ENCODE measurements at regions not wholly inside any gene's neighbourhood (a gene's known extent, or its start where the extent isn't known, plus 50 kb on each side); places are given as distances from the start of the nearest gene placed in this dataset.

- peak; percentile 16 to 40 for DNase-seq
Measured at GRCh38 chr11:80779905-80780605, 1339.2 kb upstream of the TENM4 start.

GRCh38 chr11:80778941-80779340, 1338.1 kb upstream of the TENM4 start:
- FAIRE-seq (no peak), DNase-seq (peak; percentile 60 to 89)
- Histone ChIP-seq H3K4me3 (ENCODE audit: low read depth in 1 of 3, low read length in 3 of 3) (no peak overlapping the region), H3K9me3 (ENCODE audit: control insufficient read depth in 2 of 2, insufficient read depth in 1 of 2, low read depth in 1 of 2, low read length in 1 of 2) (no peaks in the 10 kb centered on the region), H3K36me3 (ENCODE audit: control insufficient read depth in 3 of 3, insufficient read depth in 2 of 3, low read depth in 1 of 3, low read length in 3 of 3) (no peaks in the 10 kb centered on the region), H3K27me3 (ENCODE audit: control insufficient read depth in 3 of 3, insufficient read depth in 3 of 3, low read length in 3 of 3) (no peaks in the 10 kb centered on the region), H3K27ac (ENCODE audit: low read depth in 1 of 3, low read length in 2 of 3) (no peak overlapping the region), H3K4me1 (ENCODE audit: control insufficient read depth in 3 of 3, insufficient read depth in 2 of 3, low read depth in 1 of 3, low read length in 2 of 3) (peaks cover 0 to 3% (median 0%) of the 10 kb centered on the region in 3 donors)
- 16 to 65% (median 44%) methylated on average over 3 of the region's 3 CpGs for WGBS, 3 donors

More at GRCh38 chr11:80779905-80780605, 1339.2 kb upstream of the TENM4 start:
- H3K27me3 ChIP-seq (ENCODE audit: control insufficient read depth in 3 of 3, insufficient read depth in 3 of 3, low read length in 3 of 3), result no peaks in the 10 kb centered on the region
- no peak overlapping the region for H3K27ac ChIP-seq (ENCODE audit: low read depth in 1 of 3, low read length in 2 of 3)
- no peak overlapping the region for H3K4me3 ChIP-seq (ENCODE audit: low read depth in 1 of 3, low read length in 3 of 3)
- peaks cover 0 to 3% (median 0%) of the 10 kb centered on the region in 3 donors for H3K4me1 ChIP-seq (ENCODE audit: control insufficient read depth in 3 of 3, insufficient read depth in 2 of 3, low read depth in 1 of 3, low read length in 2 of 3)
- no peaks in the 10 kb centered on the region for H3K9me3 ChIP-seq (ENCODE audit: control insufficient read depth in 2 of 2, insufficient read depth in 1 of 2, low read depth in 1 of 2, low read length in 1 of 2)
- H3K36me3 ChIP-seq (ENCODE audit: control insufficient read depth in 3 of 3, insufficient read depth in 2 of 3, low read depth in 1 of 3, low read length in 3 of 3), result no peaks in the 10 kb centered on the region
- FAIRE-seq, result no peak
- 12 to 24% (median 24%) methylated on average over 5 of the region's 5 CpGs for WGBS, 3 donors

GRCh38 chr11:80778432-80778831, 1337.6 kb upstream of the TENM4 start:
- H3K27me3 ChIP-seq (ENCODE audit: control insufficient read depth in 3 of 3, insufficient read depth in 3 of 3, low read length in 3 of 3), result no peaks in the 10 kb centered on the region
- 52 to 71% (median 59%) methylated on average over 3 of the region's 3 CpGs for WGBS, 3 donors
- H3K27ac ChIP-seq (ENCODE audit: low read depth in 1 of 3, low read length in 2 of 3), result no peak overlapping the region
- DNase-seq (no peak), FAIRE-seq (no peak)
- no peaks in the 10 kb centered on the region for H3K9me3 ChIP-seq (ENCODE audit: control insufficient read depth in 2 of 2, insufficient read depth in 1 of 2, low read depth in 1 of 2, low read length in 1 of 2)
- peaks cover 0 to 3% (median 0%) of the 10 kb centered on the region in 3 donors for H3K4me1 ChIP-seq (ENCODE audit: control insufficient read depth in 3 of 3, insufficient read depth in 2 of 3, low read depth in 1 of 3, low read length in 2 of 3)
- no peaks in the 10 kb centered on the region for H3K36me3 ChIP-seq (ENCODE audit: control insufficient read depth in 3 of 3, insufficient read depth in 2 of 3, low read depth in 1 of 3, low read length in 3 of 3)
- no peak overlapping the region for H3K4me3 ChIP-seq (ENCODE audit: low read depth in 1 of 3, low read length in 3 of 3)

DNA sequence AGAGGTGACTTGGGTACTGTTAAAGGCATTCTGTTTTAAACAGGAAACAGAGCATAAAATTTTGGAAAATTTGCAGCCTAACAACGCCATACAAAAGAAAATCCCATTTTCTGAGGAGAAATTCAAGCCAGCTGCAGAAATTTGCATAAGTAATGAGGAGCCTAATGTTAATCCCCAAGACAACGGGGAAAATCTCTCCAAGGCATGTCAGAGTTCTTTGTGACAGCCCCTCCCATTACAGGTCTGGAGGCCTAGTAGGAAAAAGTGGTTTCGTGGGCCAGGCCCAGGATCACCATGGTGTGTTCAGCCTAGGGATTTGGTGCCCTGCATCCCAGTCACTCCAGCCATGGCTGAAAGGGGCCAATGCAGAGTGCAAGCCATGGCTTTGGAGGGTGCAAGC, 1333.1 kb upstream of the TENM4 start:
- no peak for FAIRE-seq
- no peaks in the 10 kb centered on the region for H3K4me1 ChIP-seq (ENCODE audit: control insufficient read depth in 3 of 3, insufficient read depth in 2 of 3, low read depth in 1 of 3, low read length in 2 of 3)
- 76 to 89% (median 85%) methylated on average over 3 of the region's 3 CpGs for WGBS, 3 donors
- H3K9me3 ChIP-seq (ENCODE audit: control insufficient read depth in 2 of 2, insufficient read depth in 1 of 2, low read depth in 1 of 2, low read length in 1 of 2), result no peaks in the 10 kb centered on the region
- no peak overlapping the region for H3K4me3 ChIP-seq (ENCODE audit: low read depth in 1 of 3, low read length in 3 of 3)
- no peak for DNase-seq
- H3K27me3 ChIP-seq (ENCODE audit: control insufficient read depth in 3 of 3, insufficient read depth in 3 of 3, low read length in 3 of 3), result no peaks in the 10 kb centered on the region
- H3K36me3 ChIP-seq (ENCODE audit: control insufficient read depth in 3 of 3, insufficient read depth in 2 of 3, low read depth in 1 of 3, low read length in 3 of 3), result no peaks in the 10 kb centered on the region
- H3K27ac ChIP-seq (ENCODE audit: low read depth in 1 of 3, low read length in 2 of 3), result no peak overlapping the region

- H3K4me1 ChIP-seq (ENCODE audit: control insufficient read depth in 3 of 3, insufficient read depth in 2 of 3, low read depth in 1 of 3, low read length in 2 of 3), result no peaks in the 10 kb centered on the region
- FAIRE-seq, result no peak
- no peaks in the 10 kb centered on the region for H3K9me3 ChIP-seq (ENCODE audit: control insufficient read depth in 2 of 2, insufficient read depth in 1 of 2, low read depth in 1 of 2, low read length in 1 of 2)
- no peak overlapping the region for H3K4me3 ChIP-seq (ENCODE audit: low read depth in 1 of 3, low read length in 3 of 3)
- WGBS, 3 donors, result 64 to 74% (median 71%) methylated on average over 2 of the region's 2 CpGs
- H3K36me3 ChIP-seq (ENCODE audit: control insufficient read depth in 3 of 3, insufficient read depth in 2 of 3, low read depth in 1 of 3, low read length in 3 of 3), result no peaks in the 10 kb centered on the region
- no peaks in the 10 kb centered on the region for H3K27me3 ChIP-seq (ENCODE audit: control insufficient read depth in 3 of 3, insufficient read depth in 3 of 3, low read length in 3 of 3)
- DNase-seq, result no peak
- no peak overlapping the region for H3K27ac ChIP-seq (ENCODE audit: low read depth in 1 of 3, low read length in 2 of 3)
Measured at GRCh38 chr11:80771017-80771416, 1330.2 kb upstream of the TENM4 start.

DNA sequence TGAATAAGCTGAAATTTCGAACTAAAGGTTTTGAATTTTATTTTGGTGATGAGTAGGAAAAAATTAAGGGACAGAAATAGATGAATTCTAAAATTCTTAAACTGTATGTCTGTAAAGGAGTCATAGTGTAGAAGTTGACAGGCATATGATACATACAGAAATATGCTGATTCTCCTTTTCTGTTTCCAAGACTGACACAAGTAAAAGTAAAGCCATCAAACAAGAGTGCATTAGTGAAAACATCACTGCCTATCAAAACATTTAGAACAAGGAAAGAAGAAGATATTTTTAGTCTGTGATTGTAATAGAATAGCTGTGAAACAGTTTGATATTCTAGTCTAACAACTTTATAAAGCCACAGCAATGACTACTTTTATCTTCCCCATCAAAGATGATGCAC, 1318.0 kb upstream of the TENM4 start:
- Histone ChIP-seq H3K27ac (ENCODE audit: low read depth in 1 of 3, low read length in 2 of 3) (no peak overlapping the region), H3K9me3 (ENCODE audit: control insufficient read depth in 2 of 2, insufficient read depth in 1 of 2, low read depth in 1 of 2, low read length in 1 of 2) (no peaks in the 10 kb centered on the region), H3K36me3 (ENCODE audit: control insufficient read depth in 3 of 3, insufficient read depth in 2 of 3, low read depth in 1 of 3, low read length in 3 of 3) (no peaks in the 10 kb centered on the region), H3K27me3 (ENCODE audit: control insufficient read depth in 3 of 3, insufficient read depth in 3 of 3, low read length in 3 of 3) (no peaks in the 10 kb centered on the region), H3K4me1 (ENCODE audit: control insufficient read depth in 3 of 3, insufficient read depth in 2 of 3, low read depth in 1 of 3, low read length in 2 of 3) (no peaks in the 10 kb centered on the region), H3K4me3 (ENCODE audit: low read depth in 1 of 3, low read length in 3 of 3) (no peak overlapping the region)
- FAIRE-seq (no peak), DNase-seq (no peak)
- WGBS, 3 donors, result 74 to 85% (median 74%) methylated on average over 1 of the region's 1 CpG

- peak in 1 of 2 donors; percentile 11 for DNase-seq
- Histone ChIP-seq H3K4me3 (ENCODE audit: low read depth in 1 of 3, low read length in 3 of 3) (no peak overlapping the region), H3K36me3 (ENCODE audit: control insufficient read depth in 3 of 3, insufficient read depth in 2 of 3, low read depth in 1 of 3, low read length in 3 of 3) (no peaks in the 10 kb centered on the region), H3K9me3 (ENCODE audit: control insufficient read depth in 2 of 2, insufficient read depth in 1 of 2, low read depth in 1 of 2, low read length in 1 of 2) (no peaks in the 10 kb centered on the region), H3K27ac (ENCODE audit: low read depth in 1 of 3, low read length in 2 of 3) (no peak overlapping the region), H3K27me3 (ENCODE audit: control insufficient read depth in 3 of 3, insufficient read depth in 3 of 3, low read length in 3 of 3) (no peaks in the 10 kb centered on the region), H3K4me1 (ENCODE audit: control insufficient read depth in 3 of 3, insufficient read depth in 2 of 3, low read depth in 1 of 3, low read length in 2 of 3) (no peaks in the 10 kb centered on the region)
- FAIRE-seq, result no peak
- WGBS, 3 donors, result 37 to 81% (median 60%) methylated on average over 3 of the region's 3 CpGs
Measured at GRCh38 chr11:80748207-80748925, 1307.5 kb upstream of the TENM4 start.

DNA sequence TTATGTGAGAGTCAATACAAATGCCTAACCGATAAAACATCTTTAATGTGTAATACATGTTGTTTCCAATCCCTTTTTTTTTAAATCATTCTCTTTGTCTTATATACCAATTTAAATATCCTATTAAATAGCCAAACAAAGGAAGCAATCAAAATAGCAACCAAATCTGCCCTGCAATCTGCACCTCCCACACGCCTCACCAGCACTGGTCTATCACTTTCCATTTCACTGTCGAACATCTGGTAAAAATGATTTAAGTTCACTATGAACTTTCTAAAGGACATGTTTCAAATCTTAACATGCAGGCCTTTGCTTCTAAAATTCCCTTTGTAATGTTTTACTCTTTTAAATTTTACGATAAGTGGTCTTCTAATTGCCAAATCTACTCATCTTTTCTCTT, 1305.5 kb upstream of the TENM4 start:
- H3K4me3 ChIP-seq (ENCODE audit: low read depth in 1 of 3, low read length in 3 of 3), result no peak overlapping the region
- H3K27ac ChIP-seq (ENCODE audit: low read depth in 1 of 3, low read length in 2 of 3), result no peak overlapping the region
- WGBS, 3 donors, result 77 to 86% (median 85%) methylated on average over 4 of the region's 4 CpGs
- no peak for FAIRE-seq
- H3K36me3 ChIP-seq (ENCODE audit: control insufficient read depth in 3 of 3, insufficient read depth in 2 of 3, low read depth in 1 of 3, low read length in 3 of 3), result no peaks in the 10 kb centered on the region
- no peaks in the 10 kb centered on the region for H3K4me1 ChIP-seq (ENCODE audit: control insufficient read depth in 3 of 3, insufficient read depth in 2 of 3, low read depth in 1 of 3, low read length in 2 of 3)
- DNase-seq, result no peak
- H3K27me3 ChIP-seq (ENCODE audit: control insufficient read depth in 3 of 3, insufficient read depth in 3 of 3, low read length in 3 of 3), result no peaks in the 10 kb centered on the region
- no peaks in the 10 kb centered on the region for H3K9me3 ChIP-seq (ENCODE audit: control insufficient read depth in 2 of 2, insufficient read depth in 1 of 2, low read depth in 1 of 2, low read length in 1 of 2)

Measured in small intestine (tissue), 7 donors.